Endothelial cell of hepatic sinusoid (primary cell): ENCODE measurements at regions not wholly inside any gene's neighbourhood (a gene's known extent, or its start where the extent isn't known, plus 50 kb on each side); places are given as distances from the start of the nearest gene placed in this dataset.
"Not testable (repeated sequence)": the region's sequence is repeated elsewhere in the genome, so short reads cannot be mapped to it uniquely, and the experiment has no call there.

Experiments used
- in situ Hi-C: cut with HindIII; loops from 2 replicates; pipeline ENCODE4 v1.10.0; 2017; ENCODE audit warnings: low sequenced_read_pairs

DNA sequence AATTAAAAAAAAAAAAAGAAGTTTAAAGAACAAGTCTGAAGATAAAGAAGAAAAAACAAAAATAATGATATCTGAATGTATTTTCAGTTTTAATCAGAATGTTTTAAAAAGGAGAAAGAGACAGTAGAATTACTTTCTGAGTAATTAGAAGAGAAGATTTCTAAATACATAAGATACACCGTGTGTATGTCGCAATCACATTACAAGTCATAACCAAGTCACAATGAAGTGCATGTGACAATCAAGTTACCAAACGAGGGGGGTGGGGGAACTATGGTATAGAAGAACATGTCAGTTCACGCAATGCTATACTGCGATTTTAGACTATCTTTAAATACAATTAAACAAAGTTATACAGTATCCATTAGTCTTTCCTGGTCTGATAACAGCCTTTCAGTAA lies 1464.1 kb upstream of the FLRT2 start:
- in situ Hi-C loops: no loop called here

DNA sequence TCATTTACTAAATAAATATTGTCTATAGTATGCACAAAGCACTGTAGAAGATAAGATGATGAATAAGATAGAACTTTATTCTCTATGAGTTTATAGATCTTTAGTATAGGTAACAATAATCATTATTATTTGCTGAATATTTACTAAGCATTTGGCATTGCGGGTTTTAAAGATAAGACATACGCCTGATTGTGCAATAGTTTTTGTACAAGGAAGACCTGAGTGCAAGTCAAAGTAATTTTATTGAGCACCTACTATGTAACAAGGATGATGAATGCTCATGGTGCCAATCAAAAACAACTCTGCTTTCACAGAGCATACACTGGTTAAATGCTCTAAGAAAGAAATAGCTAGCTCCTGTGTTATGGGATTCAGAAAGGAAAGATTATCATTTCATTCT lies 1461.7 kb upstream of the FLRT2 start:
- in situ Hi-C loops: no loop called here

DNA sequence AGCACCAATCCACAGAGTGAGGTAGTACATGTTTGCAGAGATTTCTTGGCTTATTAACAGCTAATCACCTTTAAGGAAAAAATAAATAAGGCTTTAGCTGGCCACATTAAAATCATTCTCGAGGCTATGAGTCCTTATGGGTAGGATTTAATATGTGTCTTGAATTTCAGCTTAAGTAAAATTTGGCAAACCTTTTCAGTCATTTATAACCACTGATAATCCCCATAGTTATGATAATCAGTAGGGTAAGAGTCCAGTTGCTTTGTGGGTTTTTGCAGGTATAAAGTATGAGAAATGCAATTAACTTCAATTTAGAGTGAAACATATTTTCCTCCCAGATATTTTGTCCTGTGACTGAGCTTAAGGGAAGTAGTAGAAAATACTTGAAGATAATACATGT lies 1458.9 kb upstream of the FLRT2 start:
- in situ Hi-C loops: no loop called here

DNA sequence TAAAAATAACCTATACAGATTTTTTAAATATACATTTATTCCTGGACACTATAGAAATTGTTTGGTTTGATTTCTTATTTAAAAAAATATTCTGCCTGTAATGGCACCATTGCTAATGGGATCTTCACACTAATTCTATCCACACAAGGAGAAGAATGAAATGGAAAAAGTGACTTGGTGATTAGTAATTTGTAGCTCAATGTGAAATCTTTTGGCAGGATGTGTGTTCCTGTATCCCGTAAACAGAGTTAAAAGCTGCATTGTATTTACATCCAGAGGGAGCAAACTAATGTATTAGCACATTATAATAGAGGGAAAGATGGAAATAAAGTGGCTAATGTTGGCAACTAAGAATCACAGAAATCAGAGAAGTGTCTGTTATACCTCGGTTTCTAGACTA lies 1455.3 kb upstream of the FLRT2 start:
- in situ Hi-C loops: no loop called here

DNA sequence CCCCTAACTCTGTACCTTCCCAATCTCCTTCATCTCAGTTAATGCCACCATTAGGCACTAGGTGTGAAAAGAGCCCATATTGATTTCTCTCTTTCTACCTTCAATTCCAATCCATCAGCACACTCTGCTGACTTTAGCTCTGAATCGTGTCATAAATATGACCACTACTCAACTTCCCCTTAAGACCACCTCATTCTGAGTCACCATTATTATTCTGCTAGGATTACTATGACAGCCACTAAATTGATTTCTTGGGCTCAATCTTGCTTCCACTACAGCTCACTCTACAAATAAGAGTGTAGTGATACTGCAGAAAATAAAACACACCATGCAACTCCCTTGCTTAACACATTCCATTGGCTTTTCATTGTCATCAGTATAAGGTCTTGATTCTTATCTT lies 1449.0 kb upstream of the FLRT2 start:
- in situ Hi-C loops: no loop called here

DNA sequence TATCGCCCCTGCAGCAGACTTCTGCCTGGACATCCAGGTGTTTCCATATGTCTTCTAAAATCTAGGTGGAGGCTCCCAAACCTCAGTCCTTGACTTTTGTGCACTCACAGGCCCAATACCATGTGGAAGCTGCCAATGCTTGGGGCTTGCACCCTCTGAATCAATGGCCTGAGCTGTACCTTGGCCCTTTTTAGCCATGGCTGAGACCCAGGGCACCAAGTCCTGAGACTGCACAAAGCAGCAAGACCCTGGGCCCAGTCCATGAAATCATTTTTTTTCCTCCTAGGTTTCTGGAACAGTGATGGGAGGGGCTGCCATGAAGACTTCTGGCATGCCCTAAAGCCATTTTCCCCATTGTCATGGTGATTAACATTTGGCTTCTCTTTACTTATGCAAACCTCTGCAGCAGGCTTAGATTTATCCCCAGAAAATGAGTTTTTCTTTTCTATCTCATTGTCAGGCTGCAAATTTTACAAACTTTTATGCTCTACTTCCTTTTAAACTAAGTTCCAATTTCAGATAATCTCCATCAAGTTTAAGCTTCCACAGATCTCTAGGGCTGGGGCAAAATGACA lies 1445.8 kb upstream of the FLRT2 start:
- in situ Hi-C loops: no loop called here

DNA sequence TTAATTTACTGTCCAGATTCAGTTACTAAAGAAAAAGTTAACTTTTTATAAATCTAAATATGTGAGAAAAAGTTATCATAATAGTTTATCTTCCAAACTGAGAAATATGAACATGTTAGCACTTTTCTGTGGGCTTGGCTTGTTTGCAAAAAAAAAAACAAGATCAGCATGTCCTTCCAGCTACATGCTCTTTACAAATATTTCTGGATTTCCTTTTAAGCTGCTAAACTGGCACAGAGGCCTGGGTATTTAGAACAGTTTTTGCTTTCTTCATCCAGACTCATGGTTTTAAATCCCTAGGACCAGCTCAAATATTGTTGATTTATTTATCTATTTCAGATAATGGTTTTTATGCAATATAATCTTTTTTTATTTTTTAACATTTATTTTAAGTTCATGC lies 1444.5 kb upstream of the FLRT2 start:
- in situ Hi-C loops: no loop called here

DNA sequence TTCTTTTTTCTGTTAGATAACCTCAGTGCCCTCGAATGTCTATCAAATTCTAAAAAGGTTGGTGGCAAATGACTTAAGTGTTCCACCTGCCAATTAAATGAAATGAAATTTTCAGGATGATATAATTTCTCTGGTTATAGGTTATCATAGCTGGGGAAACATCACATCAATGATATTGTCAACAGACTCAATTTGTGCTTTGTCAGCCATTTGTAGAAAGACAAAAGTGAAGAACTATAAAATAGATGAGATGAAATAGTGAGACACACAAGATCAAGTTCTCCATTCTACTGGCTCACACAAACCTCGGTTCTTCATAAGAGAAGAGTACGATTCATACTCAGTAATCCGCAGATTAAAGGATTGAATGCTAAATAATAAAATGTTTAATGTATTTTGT lies 1443.2 kb upstream of the FLRT2 start:
- in situ Hi-C loops: no loop called here

DNA sequence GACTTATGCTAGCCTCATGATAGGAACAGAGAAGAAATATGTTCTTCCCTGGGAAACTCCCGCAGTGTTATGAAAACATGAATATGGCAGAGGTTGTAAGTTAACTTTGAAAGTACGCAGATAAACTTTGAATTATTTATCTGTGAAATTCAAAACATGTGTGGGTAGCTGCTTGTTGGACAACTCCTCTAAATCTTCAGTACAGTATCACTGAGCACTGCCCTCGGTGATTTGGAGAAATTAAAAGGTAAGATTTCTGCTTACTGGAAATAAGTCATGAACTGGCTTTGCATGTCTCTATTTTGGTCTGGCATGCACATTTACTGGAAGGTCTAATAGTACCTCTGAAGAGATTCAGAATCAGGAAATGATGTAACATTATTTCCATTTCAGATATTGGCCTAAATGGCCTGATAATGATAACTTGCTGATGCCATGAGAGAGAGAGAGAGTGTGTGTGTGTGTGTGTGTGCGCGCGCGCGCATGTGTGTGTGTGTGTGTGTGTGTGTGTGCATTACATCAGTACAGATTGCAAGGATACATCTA lies 1441.9 kb upstream of the FLRT2 start:
- in situ Hi-C loops: no loop called here

DNA sequence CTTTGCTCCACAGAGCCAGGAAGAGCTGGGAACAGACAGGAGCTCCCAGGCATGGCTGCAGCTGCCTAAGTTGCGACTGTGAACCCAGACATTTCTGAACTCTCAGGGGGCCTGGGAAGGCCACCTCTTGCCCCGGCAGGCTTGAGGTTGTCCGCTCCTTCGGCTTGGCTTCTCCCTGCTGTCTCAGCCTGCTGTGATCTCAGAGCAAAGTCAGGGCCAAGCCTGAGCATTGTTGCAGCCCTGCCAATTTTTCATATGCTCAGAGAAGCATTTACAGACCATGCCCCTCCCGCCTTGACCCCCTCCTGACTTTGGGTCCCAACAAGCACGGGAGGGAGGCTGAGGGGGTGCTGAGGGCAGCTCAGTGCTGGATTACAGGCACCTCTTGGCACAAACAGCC lies 1439.1 kb upstream of the FLRT2 start:
- in situ Hi-C loops: no loop called here

DNA sequence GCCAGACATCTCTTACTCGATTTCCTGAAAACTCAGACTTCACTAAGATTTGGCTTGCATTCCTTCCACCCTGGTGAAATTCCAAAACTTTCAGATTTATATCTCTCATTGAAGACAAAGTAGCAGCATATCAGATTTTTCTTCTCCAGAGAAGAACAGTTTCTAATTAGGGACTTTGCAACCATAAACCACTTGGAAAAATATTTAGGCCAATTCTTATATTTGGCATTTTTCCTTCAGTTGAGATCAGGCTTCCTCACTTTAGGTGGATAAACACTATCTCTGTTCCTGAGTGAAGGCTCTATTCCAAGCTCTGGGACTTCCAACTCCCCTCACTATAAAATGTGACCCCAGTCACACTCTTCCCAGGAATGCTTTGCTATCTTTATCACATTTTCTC lies 1434.3 kb upstream of the FLRT2 start:
- in situ Hi-C loops: no loop called here

DNA sequence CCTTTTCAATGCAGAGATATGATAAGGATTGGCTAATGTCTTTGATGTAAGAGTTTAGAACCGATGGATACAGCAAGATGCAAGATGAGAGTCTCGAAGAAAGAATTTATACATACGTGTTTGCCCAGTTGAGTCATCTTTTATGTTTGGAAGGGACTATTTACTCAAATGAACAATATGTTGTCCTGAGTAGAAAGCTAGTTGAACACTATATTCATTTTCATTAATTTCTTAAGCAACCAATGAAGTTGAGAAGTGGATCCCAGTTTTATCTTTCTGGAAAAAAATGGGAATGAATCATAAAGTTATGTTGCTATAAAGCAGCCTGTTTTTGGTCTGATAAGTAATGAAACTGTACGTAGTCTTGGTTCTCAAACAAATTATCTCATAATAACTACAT lies 1431.7 kb upstream of the FLRT2 start:
- in situ Hi-C loops: no loop called here

DNA sequence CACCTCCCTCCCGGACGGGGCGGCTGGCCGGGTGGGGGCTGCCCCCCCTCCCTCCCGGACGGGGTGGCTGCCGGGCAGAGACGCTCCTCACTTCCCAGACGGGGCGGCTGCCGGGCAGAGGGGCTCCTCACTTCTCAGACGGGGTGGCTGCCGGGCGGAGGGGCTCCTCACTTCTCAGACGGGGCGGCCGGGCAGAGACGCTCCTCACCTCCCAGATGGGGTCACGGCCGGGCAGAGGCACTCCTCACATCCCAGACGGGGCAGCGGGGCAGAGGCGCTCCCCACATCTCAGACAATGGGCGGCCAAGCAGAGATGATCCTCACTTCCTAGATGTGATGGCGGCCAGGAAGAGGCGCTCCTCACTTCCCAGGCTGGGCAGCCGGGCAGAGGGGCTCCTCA lies 1430.4 kb upstream of the FLRT2 start:
- in situ Hi-C loops: not testable (repeated sequence)

DNA sequence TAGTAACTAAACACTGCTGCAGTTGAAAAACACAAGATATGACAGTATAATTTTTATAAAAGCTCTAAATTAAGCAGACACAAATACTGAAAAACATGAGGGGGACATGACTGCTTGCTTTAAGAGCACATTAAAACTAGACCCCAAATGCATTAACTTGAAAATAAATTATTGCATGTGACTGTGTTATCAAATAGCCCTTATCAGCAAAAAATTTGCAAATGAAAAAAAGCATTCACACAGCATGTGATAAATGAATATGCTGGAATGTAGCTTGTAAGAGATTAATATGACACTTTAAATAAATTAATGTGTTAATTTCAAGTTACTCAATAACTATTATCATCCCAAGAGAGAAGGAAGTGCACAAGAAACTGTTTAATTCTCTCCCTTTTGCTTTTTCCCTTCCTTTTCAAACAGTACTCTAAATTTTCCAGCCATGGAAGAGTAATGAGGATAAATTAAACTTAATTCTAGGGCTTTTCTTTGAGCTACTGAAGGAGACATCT lies 1422.1 kb upstream of the FLRT2 start:
- in situ Hi-C loops: no loop called here

DNA sequence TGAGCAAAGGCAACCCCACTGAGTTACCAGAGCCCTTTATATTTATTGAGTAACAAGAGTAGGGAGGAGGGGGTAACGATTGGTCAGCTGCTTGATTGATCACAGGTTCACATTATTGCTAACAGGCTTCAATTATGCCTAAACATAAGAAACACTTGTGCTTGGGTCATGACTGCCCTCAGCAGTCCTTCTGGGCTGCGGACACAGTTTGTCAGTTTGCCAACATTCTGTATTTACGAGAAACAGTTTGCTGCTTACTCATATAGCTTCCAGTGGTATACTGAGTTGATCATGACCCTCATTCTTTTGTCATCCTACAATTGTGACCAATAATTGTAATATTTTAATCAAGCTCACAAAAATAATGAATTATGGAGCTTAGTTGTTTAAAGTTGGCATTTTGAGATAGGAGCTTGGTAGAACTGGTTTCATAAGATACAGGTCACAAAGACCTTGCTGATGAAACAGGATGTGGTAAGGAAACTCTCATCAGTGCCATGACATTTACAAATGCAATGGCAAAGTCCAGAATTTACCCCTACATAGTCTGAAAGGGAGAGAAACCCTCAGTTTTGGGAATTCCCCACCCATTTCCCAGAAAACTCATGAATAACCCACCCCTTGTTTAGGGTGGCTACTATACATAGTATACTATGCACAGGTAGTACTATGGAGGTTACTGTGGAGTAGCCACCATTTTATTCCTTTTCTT lies 1421.0 kb upstream of the FLRT2 start:
- in situ Hi-C loops: no loop called here

DNA sequence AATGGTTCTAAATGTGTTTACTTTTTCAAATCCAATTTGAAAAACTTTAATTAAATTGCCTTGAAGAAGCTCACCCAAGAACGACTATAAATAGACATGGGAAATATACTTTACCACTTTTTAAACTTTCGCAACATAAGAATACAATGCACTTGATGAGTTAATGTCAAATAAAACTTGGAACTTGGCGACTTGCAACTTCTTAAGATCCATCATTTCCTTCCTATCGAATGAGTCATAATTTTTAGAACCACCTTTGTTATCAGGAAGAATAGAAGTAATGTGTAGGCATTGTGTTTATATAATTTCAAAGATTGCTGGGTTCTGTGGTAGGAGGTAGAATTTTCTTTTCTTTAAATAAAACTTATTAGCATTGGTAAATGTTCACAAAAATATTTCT lies 1417.4 kb upstream of the FLRT2 start:
- in situ Hi-C loops: no loop called here

DNA sequence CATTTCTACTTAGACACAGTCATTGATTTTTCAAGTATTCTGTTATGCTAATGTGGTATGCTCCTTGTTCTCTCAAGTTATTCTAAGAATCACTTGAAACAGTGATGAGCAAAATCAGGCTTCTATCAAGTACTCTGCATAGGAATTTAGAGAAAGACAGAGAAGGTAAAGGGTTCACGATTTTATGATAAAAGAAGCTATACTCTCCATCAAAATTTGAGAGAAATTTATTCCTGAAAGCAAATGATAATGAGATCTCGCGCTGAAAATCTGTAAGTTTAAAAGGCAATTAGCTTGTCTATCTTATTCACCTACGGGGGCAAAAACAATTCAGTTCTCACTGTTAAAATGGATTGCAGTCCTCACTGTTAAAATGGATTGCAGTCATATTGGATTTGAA lies 1404.3 kb upstream of the FLRT2 start:
- in situ Hi-C loops: no loop called here

DNA sequence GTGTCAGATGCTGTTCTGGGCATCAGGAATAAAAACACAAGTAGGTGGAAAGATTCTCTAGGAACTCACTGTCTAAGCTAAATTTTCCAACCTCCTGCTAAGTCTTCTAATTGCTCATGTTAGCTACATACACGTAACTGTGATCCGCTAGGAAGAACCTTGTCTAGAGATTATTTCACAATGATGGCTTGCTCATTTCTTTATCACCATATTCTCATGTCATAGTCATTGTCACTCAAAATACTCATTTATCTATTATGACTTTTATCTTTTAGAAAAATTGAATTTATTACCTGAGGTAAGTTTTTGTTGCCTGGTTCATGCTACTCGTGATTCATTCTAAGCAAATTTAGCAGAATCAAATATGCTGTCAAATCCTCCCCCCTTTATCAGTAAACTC lies 1402.4 kb upstream of the FLRT2 start:
- in situ Hi-C loops: no loop called here

DNA sequence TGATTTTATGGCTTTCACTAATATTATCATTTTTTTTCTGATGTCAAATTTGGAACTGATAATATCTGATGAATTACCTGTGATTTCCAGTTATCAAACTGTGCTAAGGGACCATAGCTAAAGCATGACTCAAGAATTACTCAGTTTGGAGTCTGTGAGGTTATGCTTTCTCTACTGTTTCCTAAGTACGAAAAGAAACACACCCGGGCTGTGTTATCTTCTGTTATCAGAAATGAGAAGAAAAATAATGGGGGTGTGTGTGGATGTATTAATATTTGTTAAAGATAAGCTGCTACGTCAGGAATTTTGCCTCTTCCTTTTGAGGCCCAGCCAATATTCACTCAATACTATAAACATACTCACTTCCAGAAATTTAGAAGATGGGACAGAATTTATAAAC lies 1401.9 kb upstream of the FLRT2 start:
- in situ Hi-C loops: no loop called here

DNA sequence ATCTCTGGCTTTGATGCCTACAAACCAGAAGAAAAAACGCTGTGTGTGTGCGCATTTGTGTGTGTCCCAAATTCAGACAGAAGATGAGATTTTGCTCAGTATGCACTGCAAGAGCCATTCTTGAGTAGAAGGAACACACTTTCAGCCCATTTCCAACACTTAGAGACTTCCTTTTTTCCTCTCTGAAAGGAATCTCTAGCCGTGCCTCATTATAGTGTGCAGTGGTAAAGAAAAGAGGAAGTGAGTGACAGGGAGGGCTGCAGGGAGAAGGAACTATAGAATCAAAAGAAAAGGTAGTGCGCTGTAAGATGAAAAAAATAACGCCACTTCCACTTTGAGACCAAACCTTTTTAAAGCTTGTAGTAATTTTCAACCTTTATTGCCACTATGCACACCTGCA lies 1400.9 kb upstream of the FLRT2 start:
- in situ Hi-C loops: no loop called here

DNA sequence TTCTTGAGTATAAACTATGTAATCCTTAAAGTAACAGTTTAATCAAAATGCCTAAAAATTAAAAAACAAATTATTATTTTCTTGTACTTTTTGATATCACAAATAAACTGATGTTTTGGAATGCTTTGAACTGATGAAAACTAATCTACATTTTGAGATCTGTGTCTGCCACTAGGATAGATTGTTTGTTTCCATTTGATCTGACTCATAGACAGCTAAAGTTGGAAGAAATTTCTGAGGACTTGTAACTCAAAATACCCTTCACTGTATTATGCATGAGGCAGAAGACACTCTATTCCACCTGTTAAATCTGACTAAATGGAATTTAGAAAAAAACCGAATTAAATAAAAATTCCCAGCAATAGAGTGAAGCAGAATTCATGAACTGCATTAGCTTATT lies 1400.0 kb upstream of the FLRT2 start:
- in situ Hi-C loops: no loop called here

DNA sequence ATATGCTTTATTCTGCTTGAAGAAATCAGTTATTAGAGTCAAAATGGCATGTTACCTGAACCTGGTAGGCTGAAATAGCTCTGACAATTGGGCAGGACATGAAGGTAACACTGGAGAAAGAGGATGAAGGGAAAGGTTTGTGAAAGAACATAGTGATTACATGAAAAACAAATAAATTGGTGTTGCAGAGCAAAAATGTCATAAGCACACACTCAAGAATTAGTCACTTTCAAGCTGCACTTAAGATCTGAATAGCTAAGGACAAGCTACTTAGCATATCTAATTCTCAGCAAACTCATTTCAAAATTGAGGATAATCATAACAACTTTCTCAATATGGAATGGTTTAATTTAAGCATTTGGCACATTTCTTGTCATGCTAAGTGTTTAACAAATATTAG lies 1398.0 kb upstream of the FLRT2 start:
- in situ Hi-C loops: no loop called here

DNA sequence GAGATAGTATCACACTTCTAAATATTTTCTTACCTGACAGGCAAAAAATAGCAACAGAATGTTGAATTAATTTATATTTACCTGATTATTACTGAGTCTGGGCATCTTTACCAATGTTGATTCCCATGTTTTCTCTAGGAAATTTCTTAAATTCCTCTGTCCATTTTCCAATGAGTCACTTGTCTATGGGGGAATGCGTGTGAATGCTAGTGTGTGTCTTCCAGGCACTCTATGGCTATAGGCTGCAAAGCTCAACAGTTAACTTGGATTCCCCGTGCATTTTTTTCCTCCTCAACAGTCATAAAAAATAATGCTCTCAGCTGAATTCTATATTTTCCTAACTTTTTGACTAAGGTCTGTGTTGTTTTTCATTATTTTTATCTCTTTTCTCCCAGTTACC lies 1385.8 kb upstream of the FLRT2 start:
- in situ Hi-C loops: no loop called here
